UCSD-AML1 (cell line): ENCODE measurements at regions not wholly inside any gene's neighbourhood (a gene's known extent, or its start where the extent isn't known, plus 50 kb on each side); places are given as distances from the start of the nearest gene placed in this dataset.
"Not testable (repeated sequence)": the region's sequence is repeated elsewhere in the genome, so short reads cannot be mapped to it uniquely, and the experiment has no call there.

Experiments
- DNase-seq: peaks from one replicate; lab custom pipeline; 2025; ENCODE audit not compliant: unreplicated experiment; lab: John Stamatoyannopoulos, UW

DNA sequence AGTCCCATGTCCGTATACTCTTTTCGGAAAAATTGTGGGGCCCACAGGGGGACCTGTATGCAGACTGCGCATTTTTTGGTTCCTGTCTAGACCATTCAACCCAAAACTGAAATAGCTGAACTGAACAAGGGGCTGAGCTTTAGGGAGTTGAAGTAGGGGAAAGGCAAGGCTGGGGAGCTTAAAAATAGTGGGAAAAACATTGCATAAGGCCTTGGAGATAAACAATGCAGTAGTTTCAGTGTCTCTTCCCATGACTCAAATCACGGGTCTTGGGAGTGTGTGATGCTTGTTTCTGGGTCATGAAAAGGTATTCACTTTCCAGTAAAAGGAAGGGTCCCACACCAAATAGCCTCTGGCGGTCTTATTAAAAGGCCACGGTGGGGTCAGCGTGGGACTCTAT, 402.8 kb upstream of the SALL1 start:
- DNase-seq, result no peak

DNA sequence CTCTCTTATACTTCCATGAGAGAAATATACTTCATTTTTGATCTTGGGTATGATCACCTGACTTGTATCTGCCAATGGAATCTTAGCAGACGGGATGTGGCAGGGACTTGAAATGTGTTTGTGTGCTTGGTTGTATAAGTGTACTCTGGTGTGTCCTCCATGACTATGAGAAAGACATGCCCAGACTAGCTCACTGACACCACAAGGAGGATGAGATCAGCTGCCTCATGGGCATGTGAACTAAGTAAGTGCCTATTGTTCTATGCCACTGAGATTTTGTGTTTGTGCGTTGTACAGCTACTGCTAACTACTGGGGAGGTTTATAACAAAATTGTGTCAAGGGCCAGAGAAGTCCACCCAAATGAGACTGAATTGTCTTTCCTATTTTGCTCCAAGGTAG, 402.2 kb upstream of the SALL1 start:
- no peak for DNase-seq

DNA sequence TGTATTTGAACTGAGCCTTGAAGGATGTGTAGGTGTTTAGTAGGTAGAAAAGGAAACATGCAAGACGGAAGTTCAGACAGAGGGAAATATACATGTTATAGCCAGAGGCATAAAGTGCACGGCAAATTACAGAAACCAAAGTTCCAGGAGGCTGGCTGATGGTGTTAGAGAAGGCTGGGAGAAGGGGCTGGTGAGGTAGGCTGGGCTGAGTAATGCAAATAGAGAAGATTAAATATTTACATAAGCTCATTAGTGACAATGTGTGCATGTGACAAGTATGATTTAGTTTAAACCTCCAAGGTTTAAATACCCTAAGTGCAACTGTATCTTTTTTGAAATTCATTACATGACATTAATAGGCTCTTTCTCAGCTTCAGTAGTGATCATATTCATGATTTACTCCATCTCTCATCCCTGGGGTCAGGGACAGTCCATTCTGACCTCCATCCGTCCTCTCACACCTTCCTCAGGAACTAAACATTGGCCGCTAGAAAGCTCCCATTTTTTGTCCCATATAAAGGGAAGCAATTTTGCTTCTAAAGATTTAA, 399.8 kb upstream of the SALL1 start:
- DNase-seq, result no peak

DNA sequence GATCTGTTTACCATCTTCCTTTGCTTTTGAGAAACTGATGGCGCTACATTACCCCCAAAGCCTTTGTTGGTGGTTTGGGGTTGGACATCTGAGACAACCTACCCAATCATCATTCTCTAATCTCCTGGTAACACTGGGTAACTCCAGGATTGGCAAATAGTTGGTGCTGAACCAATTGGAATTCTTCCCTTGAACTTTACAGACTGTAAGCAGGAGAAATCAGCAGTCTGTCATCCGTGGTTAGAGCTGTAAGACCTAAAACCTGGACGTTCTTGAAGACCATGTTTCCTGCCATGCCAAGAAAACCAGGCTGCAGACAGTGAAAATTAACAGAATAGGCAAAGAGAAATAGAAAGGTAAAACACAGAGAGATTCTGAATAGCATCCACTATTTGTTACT, 398.8 kb upstream of the SALL1 start:
- no peak for DNase-seq

DNA sequence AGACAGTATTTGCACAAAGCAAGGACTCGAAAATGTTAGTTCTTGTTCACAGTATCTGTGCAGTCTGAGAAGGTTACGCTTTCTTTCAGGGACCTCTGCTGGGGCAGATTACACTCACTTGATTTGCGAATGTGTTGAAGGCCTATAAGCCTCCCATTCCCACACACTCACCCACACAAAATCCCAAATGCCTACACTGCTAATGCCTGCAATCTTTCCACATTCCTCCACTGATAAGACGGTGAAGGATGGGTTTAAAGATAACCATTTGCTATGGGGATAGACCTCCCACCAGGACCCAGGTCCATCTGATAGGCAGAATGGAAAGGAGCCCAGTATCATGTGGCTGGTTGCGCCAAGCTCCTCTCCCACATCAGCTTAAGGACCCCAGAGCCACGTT, 394.9 kb upstream of the SALL1 start:
- no peak for DNase-seq

DNA sequence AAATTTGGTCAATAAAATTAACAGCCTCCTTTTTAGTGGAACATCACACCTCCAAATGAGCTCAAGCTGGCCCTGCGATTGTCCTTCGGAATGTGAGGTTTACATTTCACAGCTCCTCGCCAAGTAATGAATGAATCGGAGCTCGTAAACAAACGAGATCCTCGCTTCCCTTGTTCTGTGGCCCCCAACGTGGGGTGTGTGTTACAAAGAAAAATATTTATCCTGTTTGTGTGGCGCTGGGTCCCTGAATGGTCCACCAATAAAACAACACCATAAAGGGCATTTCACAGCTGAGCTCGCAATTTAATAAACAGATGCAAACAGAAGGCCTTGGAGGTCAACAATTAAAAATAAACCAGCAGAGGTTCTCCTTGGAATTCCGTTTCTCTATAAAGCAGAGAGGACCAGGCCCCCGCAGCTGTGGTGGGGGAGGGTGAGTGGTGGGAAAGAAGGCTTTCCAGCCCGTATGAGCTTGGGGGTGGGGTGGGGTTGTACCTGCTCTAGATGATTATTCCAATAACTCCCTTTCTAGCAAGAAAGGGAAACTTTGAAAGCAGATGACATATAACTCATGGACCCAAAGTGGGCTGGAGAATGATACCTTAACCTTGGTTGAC, 393.9 kb upstream of the SALL1 start:
- DNase-seq, result no peak

DNA sequence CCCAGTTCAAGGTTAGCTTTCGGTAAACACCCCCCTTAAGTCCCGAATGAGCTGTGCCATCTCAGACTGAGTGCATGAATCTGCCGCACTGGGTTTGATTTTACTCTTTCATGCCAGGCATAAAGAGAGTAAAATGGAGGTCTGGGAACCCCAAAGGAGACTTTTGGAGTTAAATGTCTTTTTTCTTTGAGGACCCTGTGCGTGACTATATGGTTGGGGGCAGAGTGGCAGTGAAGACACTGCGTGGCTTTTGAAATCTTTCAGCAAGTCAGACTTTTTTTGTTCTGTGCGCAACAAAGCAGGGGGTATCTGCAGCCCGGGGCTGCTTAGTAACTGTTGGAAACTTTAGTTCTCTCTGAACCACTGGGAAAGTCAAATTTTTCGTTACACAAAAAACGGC, 392.9 kb upstream of the SALL1 start:
- no peak for DNase-seq

DNA sequence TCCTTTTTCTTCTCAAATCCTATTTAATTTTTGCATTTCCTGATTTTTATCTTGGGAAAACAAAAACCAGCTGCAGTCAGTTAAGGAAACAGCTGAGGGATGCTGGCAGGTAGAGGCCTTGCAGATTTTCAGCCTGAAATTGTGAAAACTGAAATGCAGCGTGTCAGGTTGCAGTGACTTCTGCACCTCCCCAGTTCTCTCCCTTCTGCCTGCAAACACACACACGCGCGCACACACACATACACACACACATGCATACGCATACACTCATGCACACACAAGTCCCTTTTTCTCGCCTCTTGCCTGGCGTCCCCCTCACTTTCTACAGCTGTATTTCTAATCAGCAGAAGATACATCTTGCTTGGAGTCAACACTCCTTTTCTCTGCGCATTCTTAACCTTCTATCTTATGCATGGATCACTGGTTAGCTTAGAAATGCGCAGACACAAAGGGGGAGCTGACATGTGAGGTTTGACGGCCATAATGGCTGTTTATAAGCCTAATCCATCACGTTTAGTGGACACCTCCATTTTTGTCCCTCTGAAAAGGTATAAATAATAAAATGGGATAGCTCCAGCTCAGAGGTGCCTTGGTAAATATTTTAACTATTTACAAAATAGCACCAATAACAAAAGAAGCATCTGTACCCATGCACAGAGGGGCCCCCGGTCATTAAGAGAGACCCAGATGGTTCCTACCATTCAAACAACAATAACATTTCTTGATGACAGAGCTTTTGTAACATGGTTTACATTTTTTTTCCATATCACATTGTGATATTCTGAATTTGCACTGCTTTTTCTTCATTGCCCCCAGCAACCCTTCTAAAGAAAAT, 392.1 kb upstream of the SALL1 start:
- no peak for DNase-seq

DNA sequence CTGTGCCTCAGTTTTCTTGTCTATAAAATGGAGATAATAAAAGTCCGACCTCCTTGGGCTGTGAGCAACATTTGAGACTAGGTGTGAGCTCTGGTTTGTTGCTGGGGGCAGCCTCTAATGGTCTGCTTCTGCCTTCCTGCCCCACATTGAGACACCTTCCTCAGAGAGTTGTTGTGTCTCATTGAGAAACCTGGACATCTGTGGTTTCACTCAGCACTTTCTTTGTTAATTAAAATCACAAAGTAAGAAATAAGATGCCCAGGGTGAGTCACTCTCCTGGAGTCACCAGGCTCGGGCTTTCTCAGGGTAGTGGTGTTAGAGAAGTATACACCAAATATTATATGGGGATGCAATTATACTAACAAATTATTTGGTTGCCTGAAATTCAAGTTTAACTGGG, 389.2 kb upstream of the SALL1 start:
- no peak for DNase-seq

DNA sequence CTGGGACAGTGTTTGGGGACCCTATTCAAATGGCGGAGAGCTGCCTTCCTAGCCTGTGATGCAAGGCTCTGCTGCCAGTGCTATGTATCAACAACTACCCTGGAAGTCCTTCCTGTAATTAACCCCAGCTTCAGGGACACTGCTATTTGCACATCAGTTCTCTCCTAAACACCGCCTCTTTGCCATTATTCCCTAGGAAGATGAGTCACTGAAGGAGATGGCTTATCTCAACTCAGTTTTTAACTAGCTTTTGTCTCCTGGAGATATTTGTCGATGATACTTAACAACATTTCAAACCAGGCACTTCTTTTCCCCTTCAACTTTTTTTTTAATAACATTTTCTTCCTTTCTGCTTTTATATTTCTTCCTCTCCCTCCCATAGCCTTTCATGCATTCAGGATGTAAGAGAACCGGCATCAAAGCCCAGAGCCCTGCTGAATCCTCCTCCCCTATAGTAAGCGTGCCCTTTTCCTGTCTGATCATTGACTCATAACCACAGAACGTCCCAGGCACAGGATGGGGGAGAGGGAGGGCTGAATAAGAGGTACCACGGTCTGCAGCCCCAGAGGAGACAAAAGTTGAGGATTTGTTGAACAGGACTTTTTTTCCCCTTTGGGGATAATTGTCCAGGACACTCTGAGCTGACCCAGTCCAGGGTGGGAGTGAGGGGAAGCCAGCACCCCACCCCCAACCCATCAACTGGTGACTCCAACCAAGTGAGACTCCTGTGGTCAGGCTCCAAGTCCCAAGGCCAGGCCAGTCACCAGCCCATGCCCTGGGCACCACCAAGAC, 387.8 kb upstream of the SALL1 start:
- DNase-seq, result peak; percentile 13

DNA sequence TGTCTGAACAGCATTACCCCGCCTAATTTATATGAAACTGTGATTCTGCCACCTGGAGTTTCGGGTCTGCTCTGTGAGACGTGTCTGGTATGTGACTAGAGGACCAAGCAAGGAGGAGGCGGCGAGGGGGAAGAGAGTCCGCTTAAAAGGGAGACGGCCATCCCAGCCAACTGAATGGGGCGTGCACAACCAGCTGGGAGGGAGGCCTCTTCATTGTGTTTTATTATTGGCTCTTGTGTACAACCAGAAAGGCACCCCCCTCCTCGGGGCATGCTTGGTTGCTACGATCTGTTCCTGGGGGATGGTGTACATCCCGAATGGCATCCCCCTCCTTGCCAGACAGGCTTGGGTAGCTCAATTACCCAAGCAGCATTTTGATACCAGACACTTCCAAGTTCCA, 384.5 kb upstream of the SALL1 start:
- no peak for DNase-seq

DNA sequence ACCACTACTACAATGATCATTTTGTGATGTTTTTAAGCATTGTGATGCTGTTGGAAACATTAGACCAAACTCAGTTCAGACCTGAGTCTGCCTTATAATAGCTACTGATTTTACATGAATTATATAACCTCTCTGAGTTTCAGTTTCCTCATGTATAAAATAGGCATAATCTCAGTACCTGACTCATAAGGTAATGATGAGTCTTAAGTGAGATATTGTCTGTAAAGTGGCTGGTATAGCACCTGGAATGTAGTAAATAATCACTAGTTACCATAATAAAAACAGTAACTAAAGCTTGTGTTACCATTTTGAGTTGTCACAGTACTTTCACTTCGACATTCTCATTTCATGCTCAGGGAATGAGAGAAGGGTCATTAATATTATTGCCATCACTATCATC, 381.5 kb upstream of the SALL1 start:
- DNase-seq, result no peak

DNA sequence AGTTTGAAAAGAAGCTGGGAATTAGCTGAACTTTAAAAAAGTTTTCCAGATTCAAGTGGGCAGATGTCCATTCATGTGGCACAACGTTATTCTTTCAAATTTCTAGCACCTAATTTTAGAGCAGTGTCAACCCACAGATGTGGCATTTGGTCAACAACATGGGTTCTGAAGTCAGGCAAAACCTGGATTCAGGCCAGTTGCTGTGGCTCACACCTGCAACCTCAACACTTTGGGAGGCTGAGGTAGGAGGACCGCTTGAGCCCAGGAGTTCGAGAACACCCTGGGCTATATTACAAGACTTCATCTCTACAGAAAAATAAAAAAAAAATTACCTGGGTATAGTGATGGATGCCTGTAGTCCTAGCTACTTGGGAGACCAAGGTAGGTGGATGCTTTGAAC, 380.2 kb upstream of the SALL1 start:
- DNase-seq, result no peak

DNA sequence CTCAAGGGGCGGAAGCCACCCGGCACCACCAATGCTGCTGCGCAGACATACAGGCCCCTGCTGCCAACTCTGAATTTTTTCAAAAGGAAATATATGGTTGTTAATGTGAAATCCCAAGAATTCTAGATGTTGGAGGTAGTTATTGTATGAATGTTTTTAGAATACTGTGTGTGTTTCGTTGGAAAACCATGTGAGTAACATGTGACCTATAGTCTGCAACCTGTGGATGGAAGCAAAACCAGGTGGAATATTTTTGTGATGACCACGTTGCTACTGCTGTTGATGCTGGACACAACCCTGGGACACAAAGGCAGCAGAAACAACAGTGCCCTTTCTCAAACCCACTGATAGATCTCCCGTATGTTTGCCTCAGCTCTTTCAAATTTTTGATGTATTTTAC, 376.3 kb upstream of the SALL1 start:
- DNase-seq, result no peak

DNA sequence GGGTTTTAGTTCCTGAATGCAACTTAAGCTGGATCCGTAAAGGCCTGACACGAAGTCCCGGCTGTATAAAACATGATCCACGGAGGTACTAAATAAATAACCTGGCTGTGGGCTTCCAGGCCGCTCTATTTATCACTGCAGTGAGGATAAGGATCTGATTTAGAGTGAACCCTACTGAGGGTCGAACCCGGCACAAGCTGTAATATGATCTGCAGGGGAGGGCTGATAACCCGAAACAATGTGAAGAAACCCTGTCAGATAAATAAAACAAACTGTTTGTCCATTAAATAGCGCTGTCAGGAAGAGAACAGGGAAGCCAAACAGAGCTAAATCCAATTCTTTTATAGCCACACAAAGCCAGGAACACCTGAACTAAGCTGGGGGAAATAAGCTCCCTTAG, 375.6 kb upstream of the SALL1 start:
- DNase-seq, result no peak

DNA sequence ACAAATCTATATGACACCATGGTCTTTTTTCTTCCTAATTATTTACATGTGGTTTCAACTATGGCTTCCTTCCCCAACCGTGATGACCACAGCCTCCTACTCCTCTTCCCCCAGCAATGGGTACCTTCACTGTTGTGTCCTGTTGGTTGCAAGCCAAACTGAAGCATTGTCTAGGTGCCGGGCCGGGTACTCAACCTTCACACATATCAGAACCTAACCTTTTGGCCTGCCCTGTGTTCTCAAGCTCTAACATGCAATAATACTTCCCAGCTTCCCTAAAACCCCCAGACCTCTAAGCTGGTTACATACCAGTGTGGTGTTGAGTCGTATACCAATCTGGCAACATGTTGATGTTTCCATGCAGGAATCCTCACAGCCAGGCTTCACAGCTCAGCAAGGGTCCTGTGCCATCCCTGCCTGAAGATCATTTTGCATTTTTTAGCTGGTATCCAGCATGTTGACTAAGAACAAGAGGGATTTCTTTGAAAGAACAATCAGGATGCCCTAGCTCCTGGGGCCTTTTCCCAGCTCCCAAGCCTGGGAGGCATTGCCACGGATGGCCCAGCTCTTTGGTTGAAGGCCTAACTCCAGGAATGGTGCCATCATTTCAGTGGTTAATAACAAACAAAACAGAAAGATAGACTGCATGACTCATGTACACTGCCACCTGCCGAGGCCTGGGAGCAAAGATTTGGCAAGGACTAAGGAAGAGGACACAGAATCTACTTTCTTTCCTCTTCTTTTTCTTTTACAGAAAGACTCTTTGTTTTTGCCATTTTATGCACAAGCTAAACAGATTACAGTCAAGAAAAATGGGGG, 373.7 kb upstream of the SALL1 start:
- no peak for DNase-seq

DNA sequence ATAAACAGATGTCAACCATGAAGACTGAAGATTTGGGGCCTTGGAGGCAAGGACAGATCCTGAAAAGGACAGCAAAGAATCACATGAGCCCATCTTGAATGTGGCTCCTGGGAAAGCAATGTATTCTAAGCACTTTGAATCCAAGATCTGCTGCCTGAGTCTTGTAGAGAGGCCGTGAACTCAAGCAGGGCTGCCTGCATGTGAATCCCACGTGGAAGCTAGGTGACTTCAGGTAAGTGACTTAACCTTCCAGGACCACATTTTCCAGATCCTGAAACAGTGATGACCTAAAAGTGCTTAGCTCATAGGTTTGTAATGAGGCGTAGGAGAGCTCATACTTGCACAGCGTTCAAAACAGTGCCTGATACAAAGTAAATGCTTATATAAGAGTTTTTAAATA, 373.0 kb upstream of the SALL1 start:
- no peak for DNase-seq

DNA sequence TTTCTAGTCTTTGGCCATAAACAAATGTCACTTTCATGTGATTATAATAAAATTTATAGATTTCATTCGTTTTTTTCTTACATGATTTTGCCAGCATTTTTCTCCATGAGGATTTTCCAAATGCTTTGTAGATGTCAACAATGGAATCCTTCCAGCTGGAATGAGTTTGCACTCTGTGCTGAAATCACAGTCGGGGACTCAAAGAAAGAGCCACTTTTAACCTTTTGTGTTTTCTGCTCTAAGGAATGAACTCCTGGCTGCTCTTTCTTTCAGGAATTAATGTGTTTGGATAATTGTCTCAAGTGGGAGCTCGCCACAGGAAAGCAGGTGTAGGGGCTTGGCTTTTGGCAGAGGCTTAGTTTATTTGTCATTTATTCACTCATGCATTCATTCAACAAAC, 372.3 kb upstream of the SALL1 start:
- DNase-seq, result no peak

DNA sequence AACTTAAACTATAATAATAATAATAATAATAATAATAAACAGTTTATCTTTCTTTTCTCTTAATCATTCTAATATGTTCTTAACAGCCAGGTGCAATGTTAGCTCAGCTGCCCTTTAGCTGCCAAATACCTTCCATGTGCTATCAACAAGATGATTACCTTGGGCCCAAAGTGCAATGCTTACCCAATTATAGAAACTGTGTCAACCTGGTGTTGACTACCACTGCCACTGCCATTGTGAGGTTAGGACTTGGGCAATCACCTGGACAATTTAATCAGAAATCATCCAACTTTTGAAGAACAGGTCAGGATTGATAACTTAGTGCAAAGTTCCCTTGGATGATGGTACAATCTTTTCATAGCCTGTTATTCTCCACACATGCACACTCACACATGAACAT, 371.8 kb upstream of the SALL1 start:
- DNase-seq, result no peak

DNA sequence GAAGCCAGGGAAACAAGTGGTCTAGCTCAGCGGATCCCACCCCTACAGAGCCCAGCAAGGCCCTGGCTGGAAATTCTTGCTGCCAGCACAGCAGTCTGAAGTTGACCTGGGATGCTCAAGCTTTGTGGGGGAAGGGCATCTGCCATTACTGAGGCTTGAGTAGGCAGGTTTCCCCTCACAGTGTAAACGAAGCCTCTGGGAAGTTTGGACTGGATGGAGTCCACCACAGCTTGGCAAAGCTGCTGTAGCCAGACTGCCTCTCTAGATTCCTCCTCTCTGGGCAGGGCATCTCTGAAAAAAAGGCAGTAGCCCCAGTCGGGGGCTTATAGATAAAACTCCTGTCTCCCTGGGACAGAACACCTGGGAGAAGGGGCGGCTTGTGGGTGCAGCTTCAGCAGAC, 365.9 kb upstream of the SALL1 start:
- not testable (repeated sequence) for DNase-seq

DNA sequence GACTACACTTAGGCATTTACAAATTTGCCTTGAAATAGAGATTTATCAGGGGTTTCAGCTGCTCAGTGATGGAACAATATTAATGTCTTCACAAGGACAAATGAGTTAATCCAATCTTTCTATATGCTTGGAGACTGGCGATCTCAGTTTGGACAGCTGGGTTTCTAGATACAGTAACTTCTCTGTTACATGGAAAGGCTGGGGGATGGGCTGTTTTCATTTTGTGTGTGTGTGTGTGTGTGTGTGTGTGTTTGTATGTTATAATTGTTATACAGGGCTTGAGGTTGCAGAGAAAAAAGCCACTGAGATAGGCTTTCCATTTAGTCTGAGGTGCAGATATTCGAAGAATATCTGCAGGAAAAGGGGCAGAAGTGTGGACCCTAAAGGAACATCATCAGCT, 359.3 kb upstream of the SALL1 start:
- DNase-seq, result no peak
